Frontal cortex (tissue), 3 donors: ENCODE measurements at regions not wholly inside any gene's neighbourhood (a gene's known extent, or its start where the extent isn't known, plus 50 kb on each side); places are given as distances from the start of the nearest gene placed in this dataset.

Source experiments
- DNase-seq, 2 donors: peaks; one replicate each; pipeline ENCODE4 v3.0.0; 2012; ENCODE audit warnings: low spot score in 2 of 2
- FAIRE-seq: peaks from 2 replicates; lab custom pipeline; 2012; peaks lifted over from hg19 to GRCh38; lab: Jason Lieb, UNC
- donor health status: control.
- donor health status: control.
- donor health status: control.

DNA sequence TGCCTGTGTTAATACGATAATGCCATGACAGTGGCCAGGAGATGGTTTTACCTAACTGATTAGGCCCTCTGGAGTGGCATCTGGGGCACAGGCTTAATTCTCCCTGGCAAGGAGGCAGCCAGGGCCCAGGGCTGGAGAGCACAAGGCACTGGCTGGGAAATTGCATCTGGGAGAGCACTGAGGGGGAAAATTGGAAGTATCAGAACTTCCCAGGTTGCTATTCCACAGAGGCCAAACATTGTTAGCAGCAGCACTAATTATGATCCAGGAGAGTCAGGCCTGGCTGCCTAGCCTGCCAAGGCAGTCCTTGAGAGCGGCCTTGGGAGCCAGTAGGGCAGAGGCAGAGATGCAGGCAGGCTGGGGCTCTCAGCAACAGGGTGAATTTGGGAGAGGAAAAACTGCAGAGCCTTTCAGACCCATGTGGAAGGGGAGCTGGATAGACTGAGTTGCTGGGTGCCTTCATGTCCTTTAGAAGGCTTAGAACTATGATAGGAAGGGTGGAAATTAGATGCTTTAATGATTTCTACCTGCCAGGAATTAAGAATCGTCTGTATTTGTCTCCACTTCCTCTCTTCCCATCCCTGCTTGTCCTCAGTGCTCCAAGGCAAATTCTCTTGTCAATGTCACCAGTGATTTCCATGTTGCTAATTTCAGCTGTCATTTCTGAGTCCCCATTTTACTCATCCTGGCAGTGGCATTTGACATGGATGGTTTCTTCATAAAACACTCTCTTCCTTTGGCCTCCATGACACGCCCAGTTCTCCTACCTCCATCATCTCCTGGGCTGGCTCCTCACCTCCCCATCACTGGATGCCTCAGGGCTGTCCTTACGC, 56.1 kb upstream of the HSPA9 start:
- DNase-seq (no peak), FAIRE-seq (no peak)

DNA sequence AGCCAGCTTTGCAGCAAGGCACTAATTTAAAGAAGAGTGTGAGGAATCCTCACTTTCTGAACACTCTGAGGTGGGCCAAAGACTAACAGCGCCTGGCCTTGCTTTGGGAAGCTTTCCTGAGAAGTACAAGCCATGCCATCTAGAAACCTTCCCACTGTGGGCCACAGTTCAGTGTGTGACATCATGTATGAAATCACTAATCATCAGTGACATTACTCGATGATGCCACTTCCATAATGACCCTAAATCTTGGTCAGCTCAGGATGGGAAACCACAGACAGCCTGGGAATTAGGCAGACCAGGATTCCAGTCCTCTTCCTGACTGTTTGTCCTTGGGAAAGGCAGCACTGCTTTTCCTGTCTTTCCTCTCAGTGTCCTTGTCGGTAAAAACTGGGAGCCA, 54.2 kb upstream of the HSPA9 start:
- FAIRE-seq = no peak
- DNase-seq = no peak

DNA sequence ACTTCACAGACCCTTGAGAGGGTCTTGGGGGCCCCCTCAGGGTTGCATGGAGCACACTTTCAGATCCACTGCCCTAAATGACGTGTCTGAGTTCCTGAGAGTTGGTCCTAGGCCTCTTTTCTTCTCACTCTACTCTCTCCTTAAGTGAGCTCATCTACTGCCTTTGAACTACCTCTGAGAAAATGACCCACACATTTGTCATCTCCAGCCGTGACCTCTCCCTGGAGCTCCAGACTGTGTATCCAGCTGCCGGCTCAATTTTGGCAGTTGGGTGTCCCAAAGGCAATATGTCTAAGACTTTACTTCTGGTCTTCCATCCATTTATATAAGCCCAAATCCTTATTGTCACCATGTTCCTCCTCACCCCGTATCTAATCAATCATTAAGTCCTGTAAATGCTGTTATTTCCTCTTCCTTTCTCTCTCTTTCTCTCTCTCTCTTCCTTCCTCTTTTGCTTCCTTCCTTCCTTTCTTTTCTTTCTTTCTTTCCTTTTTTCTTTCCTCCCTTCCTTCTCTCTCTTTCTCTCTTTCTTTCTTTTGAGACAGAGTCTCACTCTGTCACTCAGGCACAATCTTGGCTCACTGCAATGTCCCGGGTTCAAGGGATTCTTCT, 51.2 kb upstream of the HSPA9 start:
- FAIRE-seq (no peak), DNase-seq (no peak)

DNA sequence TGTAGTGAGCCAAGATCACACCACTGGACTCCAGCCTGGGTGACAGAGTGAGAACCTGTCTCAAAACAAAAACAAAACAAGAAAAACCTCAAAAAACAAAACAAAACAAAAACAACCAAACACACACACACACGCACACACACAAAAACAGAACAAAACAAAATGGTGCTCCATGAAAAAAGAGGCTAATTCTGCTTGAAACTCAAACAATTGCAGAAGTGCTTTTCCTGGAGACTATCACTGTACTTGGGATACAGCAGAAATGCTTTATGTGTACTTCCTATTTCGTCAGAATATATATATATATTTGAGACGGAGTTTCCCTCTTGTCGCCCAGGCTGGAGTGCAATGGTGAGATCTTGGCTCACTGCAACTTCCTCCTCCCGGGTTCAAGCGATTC, 49.9 kb upstream of the HSPA9 start:
- DNase-seq (no peak), FAIRE-seq (no peak)
